ENCODE measurements at regions not wholly inside any gene's neighbourhood (a gene's known extent, or its start where the extent isn't known, plus 50 kb on each side); places are given as distances from the start of the nearest gene placed in this dataset.

GRCh38 chr21:15259824-15260223, 195.0 kb upstream of the NRIP1 start:
- TF ChIP-seq CTCF (IDR thresholded peaks at IDR 0.05): no peak
- no peak for TF ChIP-seq POLR2AphosphoS5 (IDR thresholded peaks at IDR 0.05; ENCODE audit: low read depth, low read length)

Data from Panc1 (cell line).